Parathyroid adenoma (tissue), 2 donors: ENCODE measurements at regions not wholly inside any gene's neighbourhood (a gene's known extent, or its start where the extent isn't known, plus 50 kb on each side); places are given as distances from the start of the nearest gene placed in this dataset.

ENCODE experiments used
- H2AFZ ChIP-seq: fragments of 300-600 bp; sonication (generic); one replicate; pipeline ENCODE4 v1.7.0; 2017; ENCODE audit warnings: antibody characterized with exemption, mild to moderate bottlenecking
- H3K27ac ChIP-seq: fragments of 300-600 bp; sonication (generic); one replicate; pipeline ENCODE4 v1.7.0; 2017
- H3K27me3 ChIP-seq: fragments of 300-600 bp; sonication (generic); one replicate; pipeline ENCODE4 v1.7.0; 2017; ENCODE audit warnings: low read length; ENCODE audit not compliant: control insufficient read depth, insufficient read depth
- H3K36me3 ChIP-seq: fragments of 300-600 bp; sonication (generic); one replicate; pipeline ENCODE4 v1.7.0; 2017; ENCODE audit warnings: low read length; ENCODE audit not compliant: control insufficient read depth, insufficient read depth
- H3K4me1 ChIP-seq: fragments of 300-600 bp; sonication (generic); one replicate; pipeline ENCODE4 v1.7.0; 2017; ENCODE audit warnings: control low read depth
- H3K4me2 ChIP-seq: fragments of 300-600 bp; sonication (generic); one replicate; pipeline ENCODE4 v1.7.0; 2017; ENCODE audit warnings: low read length
- H3K4me3 ChIP-seq: fragments of 300-600 bp; sonication (generic); one replicate; pipeline ENCODE4 v1.7.0; 2017; ENCODE audit warnings: low read depth, low read length
- H3K79me2 ChIP-seq: fragments of 300-600 bp; sonication (generic); one replicate; pipeline ENCODE4 v1.7.0; 2017; ENCODE audit warnings: control low read depth
- H3K9ac ChIP-seq: fragments of 300-600 bp; sonication (generic); one replicate; pipeline ENCODE4 v1.7.0; 2017; ENCODE audit warnings: mild to moderate bottlenecking
- H3K9me3 ChIP-seq: fragments of 300-600 bp; sonication (generic); one replicate; pipeline ENCODE4 v1.7.0; 2017; ENCODE audit warnings: low read length; ENCODE audit not compliant: control insufficient read depth
- CTCF ChIP-seq: fragments of 300-600 bp; sonication (generic); IDR thresholded peaks from one replicate; pipeline ENCODE4 v1.7.0; 2017; ENCODE audit warnings: antibody characterized with exemption, mild to moderate bottlenecking
- donor health status: primary hyperparathyroidism.

DNA sequence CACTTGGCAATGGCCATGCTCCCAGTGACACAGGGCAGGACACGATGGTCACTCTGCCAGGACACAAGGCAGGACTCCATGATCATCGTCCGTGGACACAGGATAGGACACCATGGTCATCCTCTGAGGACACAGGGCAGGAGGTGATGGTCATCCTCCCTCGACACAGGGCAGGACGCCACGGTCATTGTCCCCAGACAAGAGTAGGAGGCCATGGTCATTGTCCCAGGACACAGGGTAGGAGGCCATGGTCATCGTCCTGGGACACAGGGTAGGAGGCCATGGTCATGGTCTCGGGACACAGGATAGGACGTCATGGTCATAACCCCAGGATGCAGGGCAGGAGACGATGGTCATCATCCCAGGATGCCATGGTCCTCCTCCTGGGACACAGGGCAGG lies 289.2 kb downstream of the TCERG1L start:
- H3K4me3 ChIP-seq: no peak overlapping the region
- H2AFZ ChIP-seq: no peak overlapping the region
- H3K4me1 ChIP-seq: no peaks in the 10 kb centered on the region
- no peaks in the 10 kb centered on the region for H3K79me2 ChIP-seq
- H3K9me3 ChIP-seq: no peaks in the 10 kb centered on the region
- H3K27ac ChIP-seq: no peak overlapping the region
- TF ChIP-seq CTCF: no peak
- no peaks in the 10 kb centered on the region for H3K27me3 ChIP-seq
- H3K4me2 ChIP-seq: no peak overlapping the region
- no peak overlapping the region for H3K9ac ChIP-seq
- no peaks in the 10 kb centered on the region for H3K36me3 ChIP-seq

- H3K4me1 ChIP-seq: no peaks in the 10 kb centered on the region
- H3K27me3 ChIP-seq: no peaks in the 10 kb centered on the region
- no peak overlapping the region for H3K4me2 ChIP-seq
- no peak overlapping the region for H2AFZ ChIP-seq
- H3K27ac ChIP-seq: no peak overlapping the region
- no peak overlapping the region for H3K9ac ChIP-seq
- H3K79me2 ChIP-seq: no peaks in the 10 kb centered on the region
- no peak for TF ChIP-seq CTCF
- no peak overlapping the region for H3K4me3 ChIP-seq
- H3K36me3 ChIP-seq: no peaks in the 10 kb centered on the region
- H3K9me3 ChIP-seq: no peaks in the 10 kb centered on the region
Observed at GRCh38 chr10:131022981-131023380, 288.5 kb downstream of the TCERG1L start.

GRCh38 chr10:131024259-131025131 lies 287.0 kb downstream of the TCERG1L start:
- Histone ChIP-seq H3K4me1 (no peaks in the 10 kb centered on the region), H3K9me3 (no peaks in the 10 kb centered on the region), H3K4me3 (no peak overlapping the region), H3K79me2 (no peaks in the 10 kb centered on the region), H3K27ac (no peak overlapping the region), H3K4me2 (no peak overlapping the region), H2AFZ (no peak overlapping the region), H3K9ac (no peak overlapping the region), H3K27me3 (peaks cover 2% of the 10 kb centered on the region), H3K36me3 (no peaks in the 10 kb centered on the region)
- TF ChIP-seq CTCF: no peak

DNA sequence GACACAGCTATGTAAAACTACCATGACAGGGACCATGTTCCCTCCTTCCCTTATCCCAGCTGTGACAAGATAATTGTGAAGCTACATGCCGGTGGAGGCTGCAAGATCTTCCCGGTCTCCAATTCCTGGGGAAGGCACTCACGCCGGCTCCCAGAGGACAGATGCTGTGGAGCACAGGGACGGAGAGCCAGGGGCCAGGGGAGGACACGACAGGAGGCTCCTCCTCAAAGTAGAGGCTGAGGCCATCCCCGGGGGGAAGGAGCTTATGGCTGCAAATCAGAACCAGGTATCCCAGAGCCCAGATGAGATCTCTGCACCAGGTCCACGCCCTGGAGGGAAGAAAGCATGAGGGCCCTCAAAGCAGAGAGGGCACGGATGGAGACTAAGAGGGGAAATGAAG lies 286.2 kb downstream of the TCERG1L start:
- Histone ChIP-seq H3K4me3 (no peak overlapping the region), H3K9me3 (no peaks in the 10 kb centered on the region), H3K4me2 (no peak overlapping the region), H3K36me3 (no peaks in the 10 kb centered on the region), H3K9ac (no peak overlapping the region), H3K27ac (no peak overlapping the region), H3K27me3 (peaks cover 2% of the 10 kb centered on the region), H2AFZ (no peak overlapping the region), H3K79me2 (no peaks in the 10 kb centered on the region), H3K4me1 (no peaks in the 10 kb centered on the region)
- TF ChIP-seq CTCF: no peak

DNA sequence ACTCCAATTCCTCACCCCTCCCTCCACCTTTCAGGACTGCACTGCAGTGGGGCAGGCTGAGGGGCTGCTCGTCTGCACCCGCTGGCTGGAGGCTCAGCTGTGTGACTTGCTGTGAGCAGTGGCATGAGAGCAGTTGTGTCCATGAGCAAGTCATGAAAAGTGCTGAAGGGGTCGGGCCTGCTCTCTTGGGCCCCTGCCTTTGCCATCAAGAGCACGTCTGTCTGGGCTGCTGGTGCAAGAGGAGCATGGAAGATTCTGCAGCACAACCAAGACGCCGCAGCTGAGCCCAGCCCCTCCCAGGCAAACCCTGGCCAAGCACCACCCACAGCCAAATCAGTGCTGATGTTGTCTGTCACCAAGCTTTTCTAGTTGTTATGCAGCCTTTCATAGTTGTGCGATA lies 284.3 kb downstream of the TCERG1L start:
- no peak overlapping the region for H3K27ac ChIP-seq
- no peak overlapping the region for H3K4me3 ChIP-seq
- H3K9ac ChIP-seq: no peak overlapping the region
- H3K4me2 ChIP-seq: no peak overlapping the region
- no peaks in the 10 kb centered on the region for H3K36me3 ChIP-seq
- H3K79me2 ChIP-seq: no peaks in the 10 kb centered on the region
- peaks cover 2% of the 10 kb centered on the region for H3K27me3 ChIP-seq
- no peaks in the 10 kb centered on the region for H3K4me1 ChIP-seq
- H3K9me3 ChIP-seq: no peaks in the 10 kb centered on the region
- no peak for TF ChIP-seq CTCF
- no peak overlapping the region for H2AFZ ChIP-seq
